ENCODE measurements at regions not wholly inside any gene's neighbourhood (a gene's known extent, or its start where the extent isn't known, plus 50 kb on each side); places are given as distances from the start of the nearest gene placed in this dataset.

GRCh38 chr1:67522793-67523192 is 92.6 kb upstream of the SERBP1 start:
- no peaks in the 10 kb centered on the region for H3K27me3 ChIP-seq (ENCODE audit: low read depth, low read length)
- H3K9me3 ChIP-seq (ENCODE audit: insufficient read depth, low read length) = no peaks in the 10 kb centered on the region
- H3K9ac ChIP-seq (ENCODE audit: low read length) = no peak overlapping the region
- H3K4me3 ChIP-seq (ENCODE audit: low read length) = no peak overlapping the region
- H4K20me1 ChIP-seq (ENCODE audit: insufficient read depth, low read length) = no peaks in the 10 kb centered on the region
- H3K36me3 ChIP-seq (replicated peaks; ENCODE audit: low read depth, low read length) = no peaks in the 10 kb centered on the region
- H3K4me2 ChIP-seq (ENCODE audit: low read length) = no peak overlapping the region
- H3K27ac ChIP-seq (ENCODE audit: low read length) = no peak overlapping the region
- no peaks in the 10 kb centered on the region for H3K4me1 ChIP-seq (ENCODE audit: low read length)
- no peak overlapping the region for H2AFZ ChIP-seq (ENCODE audit: low read depth, low read length)
- TF ChIP-seq, protein P1, sequence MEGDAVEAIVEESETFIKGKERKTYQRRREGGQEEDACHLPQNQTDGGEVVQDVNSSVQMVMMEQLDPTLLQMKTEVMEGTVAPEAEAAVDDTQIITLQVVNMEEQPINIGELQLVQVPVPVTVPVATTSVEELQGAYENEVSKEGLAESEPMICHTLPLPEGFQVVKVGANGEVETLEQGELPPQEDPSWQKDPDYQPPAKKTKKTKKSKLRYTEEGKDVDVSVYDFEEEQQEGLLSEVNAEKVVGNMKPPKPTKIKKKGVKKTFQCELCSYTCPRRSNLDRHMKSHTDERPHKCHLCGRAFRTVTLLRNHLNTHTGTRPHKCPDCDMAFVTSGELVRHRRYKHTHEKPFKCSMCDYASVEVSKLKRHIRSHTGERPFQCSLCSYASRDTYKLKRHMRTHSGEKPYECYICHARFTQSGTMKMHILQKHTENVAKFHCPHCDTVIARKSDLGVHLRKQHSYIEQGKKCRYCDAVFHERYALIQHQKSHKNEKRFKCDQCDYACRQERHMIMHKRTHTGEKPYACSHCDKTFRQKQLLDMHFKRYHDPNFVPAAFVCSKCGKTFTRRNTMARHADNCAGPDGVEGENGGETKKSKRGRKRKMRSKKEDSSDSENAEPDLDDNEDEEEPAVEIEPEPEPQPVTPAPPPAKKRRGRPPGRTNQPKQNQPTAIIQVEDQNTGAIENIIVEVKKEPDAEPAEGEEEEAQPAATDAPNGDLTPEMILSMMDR (IDR thresholded peaks at IDR 0.05; ENCODE audit: low read depth, low read length) = no peak
- H3K79me2 ChIP-seq (ENCODE audit: low read length) = no peaks in the 10 kb centered on the region

- TF ChIP-seq, protein P1 (IDR thresholded peaks at IDR 0.05; ENCODE audit: low read depth, low read length) = peak; percentile 12; the same call in 1 of the 2 replicates
- TF ChIP-seq EZH2phosphoT487 (IDR thresholded peaks at IDR 0.05; ENCODE audit: low read depth) = no peak
- Histone ChIP-seq H3K9me3 (ENCODE audit: insufficient read depth, low read length) (no peaks in the 10 kb centered on the region), H3K27me3 (ENCODE audit: low read depth, low read length) (no peaks in the 10 kb centered on the region), H3K27ac (ENCODE audit: low read length) (no peak overlapping the region), H3K36me3 (replicated peaks; ENCODE audit: low read depth, low read length) (no peaks in the 10 kb centered on the region), H3K4me2 (ENCODE audit: low read length) (no peak overlapping the region), H4K20me1 (ENCODE audit: insufficient read depth, low read length) (no peaks in the 10 kb centered on the region), H3K79me2 (ENCODE audit: low read length) (no peaks in the 10 kb centered on the region), H2AFZ (ENCODE audit: low read depth, low read length) (no peak overlapping the region), H3K9ac (ENCODE audit: low read length) (no peak overlapping the region), H3K4me1 (ENCODE audit: low read length) (no peaks in the 10 kb centered on the region), H3K4me3 (ENCODE audit: low read length) (no peak overlapping the region)
Observed at GRCh38 chr1:67524143-67525052, 94.2 kb upstream of the SERBP1 start.

DNA sequence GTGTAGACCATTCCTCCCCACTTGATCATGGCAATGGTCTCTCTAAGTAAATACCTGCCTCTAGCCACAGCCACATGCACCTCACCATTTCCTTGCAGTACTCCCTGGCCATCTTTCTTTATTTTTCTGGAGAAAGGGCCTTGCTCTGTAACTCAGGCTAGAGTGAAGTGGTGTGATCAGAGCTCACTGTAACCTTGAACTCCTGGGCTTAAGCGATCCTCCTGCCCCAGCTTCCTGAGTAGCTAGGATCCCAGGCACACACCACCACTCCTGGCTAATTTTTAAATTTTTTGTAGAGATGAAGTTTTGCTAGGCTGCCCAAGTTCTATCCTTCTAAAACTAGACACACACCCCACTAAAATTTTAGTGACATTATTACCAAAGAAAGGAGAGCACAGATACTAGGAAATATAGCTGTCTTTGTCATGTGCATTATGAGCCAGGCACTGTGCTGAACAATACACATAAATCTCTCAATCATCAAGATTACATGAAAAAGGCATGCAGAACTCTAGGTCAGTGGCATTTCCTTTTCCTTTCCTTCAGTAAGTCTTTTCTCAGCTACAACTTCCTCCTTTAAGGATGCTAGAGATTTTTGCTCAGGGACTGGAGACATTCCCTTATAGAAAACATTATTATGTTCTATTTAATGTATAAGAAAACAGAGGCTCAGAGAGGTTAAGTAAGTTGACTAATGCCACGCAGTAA is 95.0 kb upstream of the SERBP1 start:
- no peaks in the 10 kb centered on the region for H3K79me2 ChIP-seq (ENCODE audit: low read length)
- H3K27ac ChIP-seq (ENCODE audit: low read length) = no peak overlapping the region
- H2AFZ ChIP-seq (ENCODE audit: low read depth, low read length) = no peak overlapping the region
- no peak overlapping the region for H3K4me2 ChIP-seq (ENCODE audit: low read length)
- no peaks in the 10 kb centered on the region for H4K20me1 ChIP-seq (ENCODE audit: insufficient read depth, low read length)
- no peaks in the 10 kb centered on the region for H3K36me3 ChIP-seq (replicated peaks; ENCODE audit: low read depth, low read length)
- H3K4me1 ChIP-seq (ENCODE audit: low read length) = no peaks in the 10 kb centered on the region
- H3K27me3 ChIP-seq (ENCODE audit: low read depth, low read length) = no peaks in the 10 kb centered on the region
- TF ChIP-seq EZH2phosphoT487 (IDR thresholded peaks at IDR 0.05; ENCODE audit: low read depth) = no peak
- TF ChIP-seq, protein P1 (IDR thresholded peaks at IDR 0.05; ENCODE audit: low read depth, low read length) = no peak
- no peak overlapping the region for H3K9ac ChIP-seq (ENCODE audit: low read length)
- no peaks in the 10 kb centered on the region for H3K9me3 ChIP-seq (ENCODE audit: insufficient read depth, low read length)
- no peak overlapping the region for H3K4me3 ChIP-seq (ENCODE audit: low read length)

DNA sequence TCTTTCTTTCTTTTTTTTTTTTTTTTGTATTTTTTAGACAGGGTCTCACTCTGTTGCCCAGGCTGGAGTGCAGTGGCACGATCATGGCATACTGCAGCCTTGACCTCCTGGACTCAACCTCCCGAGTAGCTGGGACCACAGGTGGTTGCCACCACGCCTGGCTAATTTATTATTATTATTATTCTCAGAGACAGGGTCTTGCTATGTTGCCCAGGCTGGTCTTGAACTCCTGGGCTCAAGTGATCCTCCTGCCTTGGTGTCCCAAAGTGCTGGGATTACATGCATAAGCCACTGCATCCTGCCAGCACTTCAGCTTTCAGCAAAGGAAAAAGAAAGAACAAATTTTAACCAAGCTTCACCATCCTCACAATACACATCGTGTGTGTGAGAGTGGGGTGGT is 97.9 kb upstream of the SERBP1 start:
- Histone ChIP-seq H3K27me3 (ENCODE audit: low read depth, low read length) (no peaks in the 10 kb centered on the region), H3K4me3 (ENCODE audit: low read length) (no peak overlapping the region), H3K9ac (ENCODE audit: low read length) (no peak overlapping the region), H3K27ac (ENCODE audit: low read length) (no peak overlapping the region), H3K36me3 (replicated peaks; ENCODE audit: low read depth, low read length) (no peaks in the 10 kb centered on the region), H3K9me3 (ENCODE audit: insufficient read depth, low read length) (no peaks in the 10 kb centered on the region), H3K4me2 (ENCODE audit: low read length) (no peak overlapping the region), H4K20me1 (ENCODE audit: insufficient read depth, low read length) (no peaks in the 10 kb centered on the region), H3K79me2 (ENCODE audit: low read length) (no peaks in the 10 kb centered on the region), H3K4me1 (ENCODE audit: low read length) (no peaks in the 10 kb centered on the region), H2AFZ (ENCODE audit: low read depth, low read length) (no peak overlapping the region)
- TF ChIP-seq, protein P1 (IDR thresholded peaks at IDR 0.05; ENCODE audit: low read depth, low read length) = no peak
- no peak for TF ChIP-seq EZH2phosphoT487 (IDR thresholded peaks at IDR 0.05; ENCODE audit: low read depth)

Measured in OCI-LY3 (cell line).